GM19452 (cell line): ENCODE measurements at regions not wholly inside any gene's neighbourhood (a gene's known extent, or its start where the extent isn't known, plus 50 kb on each side); places are given as distances from the start of the nearest gene placed in this dataset.
"Not testable (repeated sequence)": the region's sequence is repeated elsewhere in the genome, so short reads cannot be mapped to it uniquely, and the experiment has no call there.

ENCODE experiments used
- ATAC-seq: cut with Tn5 transposase; IDR thresholded peaks from one replicate; pipeline ENCODE4 v1.9.1; 2021; ENCODE audit not compliant: unreplicated experiment

GRCh38 chr5:17817990-17818389, 183.7 kb downstream of the TAF11L14 start:
- no peak for ATAC-seq

DNA sequence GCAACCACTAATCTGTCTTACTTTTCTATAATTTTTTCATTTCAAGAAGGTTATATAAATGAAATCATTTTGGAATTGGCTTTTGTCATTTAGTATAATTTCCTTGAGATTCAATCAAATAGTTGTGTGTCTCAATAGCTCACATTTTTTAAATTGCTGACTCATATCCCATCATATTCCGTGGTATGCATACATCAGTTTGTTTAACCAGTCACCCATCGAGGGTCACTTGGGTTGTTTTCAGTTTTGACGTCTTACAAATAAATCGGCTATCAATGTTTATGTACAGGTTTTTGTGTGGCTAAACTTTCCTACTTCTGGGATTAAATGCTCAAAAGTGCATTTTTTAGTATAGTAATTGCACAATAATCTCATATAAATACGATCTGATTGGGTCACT, 185.5 kb downstream of the TAF11L14 start:
- ATAC-seq, result no peak

- ATAC-seq, result no peak
These were observed 194.4 kb downstream of the TAF11L14 start for GRCh38 chr5:17828681-17829080.

- ATAC-seq, result no peak
These were observed 195.2 kb downstream of the TAF11L14 start for GRCh38 chr5:17829456-17829855.

DNA sequence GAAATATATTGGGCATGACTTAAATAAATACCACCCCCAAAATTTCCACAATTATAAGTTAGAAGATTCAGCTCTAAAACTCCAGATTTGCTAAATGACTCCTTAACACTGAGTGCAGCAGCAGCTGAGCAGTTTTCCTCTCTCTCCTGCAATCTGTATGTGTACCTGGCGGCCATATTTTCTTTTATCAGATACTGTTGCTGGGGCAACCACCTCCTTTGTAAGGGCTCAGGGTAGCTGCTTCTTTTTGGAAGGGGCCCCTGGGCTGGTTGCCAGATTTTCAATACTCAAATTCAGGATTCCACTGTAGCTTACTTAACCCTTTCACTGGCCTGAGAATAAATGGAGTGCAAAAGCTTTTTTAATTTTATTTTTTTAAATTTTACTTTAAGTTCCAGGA, 197.0 kb downstream of the TAF11L14 start:
- no peak for ATAC-seq

- ATAC-seq, result no peak
These were observed 198.9 kb downstream of the TAF11L14 start for GRCh38 chr5:17832949-17833745.

GRCh38 chr5:17837757-17838156, 203.5 kb downstream of the TAF11L14 start:
- ATAC-seq, result no peak

GRCh38 chr5:17838469-17838868, 204.2 kb downstream of the TAF11L14 start:
- ATAC-seq, result no peak

DNA sequence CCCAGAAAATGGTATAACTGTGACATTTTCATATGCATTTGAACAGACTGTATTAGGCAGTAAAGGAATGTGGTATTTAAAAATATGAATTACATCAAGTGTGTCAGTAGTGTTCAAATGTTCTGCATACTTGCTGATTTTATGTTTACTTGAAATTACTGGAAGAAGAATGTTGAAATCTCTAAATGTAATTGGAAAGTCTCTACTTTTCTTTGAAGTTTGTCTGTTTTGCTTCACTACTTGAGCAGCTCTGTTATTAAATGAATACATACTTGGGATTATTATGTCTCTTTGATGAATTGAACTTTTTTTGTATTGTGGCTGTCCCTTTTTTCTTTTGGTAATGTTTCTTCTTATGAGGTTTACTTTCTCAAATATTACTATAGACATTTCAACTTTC, 205.6 kb downstream of the TAF11L14 start:
- ATAC-seq, result no peak

DNA sequence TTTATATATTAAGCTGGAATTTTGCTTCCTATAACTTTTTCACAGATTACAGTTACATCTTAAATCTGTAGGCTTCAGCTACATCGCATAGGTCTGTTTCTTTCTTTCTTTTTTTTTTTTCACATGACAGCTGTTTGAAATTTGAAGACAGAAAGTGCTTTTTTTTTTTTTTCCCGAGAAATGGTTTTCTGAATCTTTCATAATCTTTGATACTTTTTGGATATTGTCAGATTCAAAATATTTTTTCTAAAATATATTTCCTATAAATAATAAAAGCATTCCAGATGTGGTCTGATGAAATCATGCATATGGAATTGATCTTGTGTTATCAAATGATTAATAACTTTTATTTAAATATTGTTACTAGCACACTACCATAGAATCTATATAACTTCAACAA, 212.2 kb downstream of the TAF11L14 start:
- ATAC-seq, result no peak

DNA sequence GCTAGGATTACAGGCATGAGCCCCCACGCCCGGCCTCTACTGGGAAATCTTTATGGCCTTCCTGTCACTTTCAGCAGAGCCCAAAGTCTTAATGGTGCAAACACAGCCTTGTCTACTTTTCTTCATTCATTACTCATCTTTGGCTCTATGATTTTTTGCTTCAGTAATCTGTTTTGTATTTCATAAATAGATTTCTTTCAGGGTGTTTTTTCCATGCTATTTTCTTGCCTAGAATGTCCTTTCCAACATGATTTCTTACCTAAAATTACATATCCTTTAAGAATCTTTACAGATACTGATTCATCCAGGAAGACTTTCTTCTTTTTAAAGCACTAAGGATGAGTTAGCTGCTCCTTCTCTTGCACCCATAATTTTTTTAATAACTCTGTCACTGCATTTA, 213.0 kb downstream of the TAF11L14 start:
- ATAC-seq, result no peak

DNA sequence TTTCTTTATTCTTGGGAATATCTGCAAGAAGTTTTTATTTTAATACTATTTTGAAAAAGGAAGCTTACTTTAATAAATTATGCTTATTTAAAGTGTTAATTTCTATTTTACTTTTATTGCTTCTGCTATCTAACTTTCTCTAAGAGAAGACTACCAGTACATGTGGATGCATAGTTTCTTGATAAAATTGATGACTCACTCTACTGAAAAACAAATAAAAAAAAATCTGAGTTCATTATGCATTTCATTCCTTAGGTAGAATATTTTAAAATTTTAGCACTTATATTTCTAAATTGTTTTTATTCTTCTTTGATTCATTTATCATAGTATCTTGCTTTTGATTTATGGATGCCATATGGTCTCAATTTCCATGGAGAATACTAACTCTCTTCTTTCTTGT, 217.9 kb downstream of the TAF11L14 start:
- no peak for ATAC-seq

DNA sequence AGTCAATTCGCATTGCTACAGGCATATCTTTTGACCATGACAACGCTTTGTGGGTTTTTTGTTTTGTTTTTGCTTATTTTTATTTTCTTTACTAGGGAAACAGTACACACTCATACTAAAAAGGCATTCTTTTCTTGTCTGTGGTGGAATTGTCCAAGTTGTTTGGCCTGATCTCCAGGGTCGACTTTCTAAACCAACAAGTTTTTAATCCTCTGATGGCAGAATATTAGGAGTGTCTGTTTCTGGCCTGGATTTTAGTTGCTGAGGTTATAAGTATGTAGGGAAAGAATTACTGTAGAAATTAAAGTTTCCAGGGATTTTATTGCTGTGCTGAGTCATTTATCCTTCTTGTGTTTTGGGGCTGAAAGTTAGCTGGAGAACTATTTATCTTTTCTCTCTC, 218.5 kb downstream of the TAF11L14 start:
- ATAC-seq, result no peak

DNA sequence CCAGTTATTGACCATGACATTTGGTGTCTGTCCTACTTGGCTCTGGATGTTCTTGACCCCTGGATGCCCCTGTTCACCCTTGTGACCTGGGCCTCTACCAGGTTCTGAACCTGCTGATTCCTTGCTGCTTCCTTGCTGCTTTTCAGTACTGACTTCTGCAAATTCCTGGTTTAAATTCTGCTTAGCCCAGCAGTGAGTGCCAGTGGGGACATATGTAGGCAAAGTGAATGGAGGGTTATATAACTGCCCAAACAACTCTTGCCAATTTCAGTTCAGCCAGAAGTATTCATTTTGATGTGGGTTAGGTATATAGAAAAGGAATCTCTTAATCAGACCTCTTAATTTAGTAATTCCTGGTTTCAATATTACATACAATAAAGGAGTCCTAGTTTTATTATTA, 220.6 kb downstream of the TAF11L14 start:
- ATAC-seq, result no peak

GRCh38 chr5:17860660-17861315, 226.5 kb downstream of the TAF11L14 start:
- no peak for ATAC-seq

GRCh38 chr5:17864903-17865302, 230.6 kb downstream of the TAF11L14 start:
- ATAC-seq, result not testable (repeated sequence)

DNA sequence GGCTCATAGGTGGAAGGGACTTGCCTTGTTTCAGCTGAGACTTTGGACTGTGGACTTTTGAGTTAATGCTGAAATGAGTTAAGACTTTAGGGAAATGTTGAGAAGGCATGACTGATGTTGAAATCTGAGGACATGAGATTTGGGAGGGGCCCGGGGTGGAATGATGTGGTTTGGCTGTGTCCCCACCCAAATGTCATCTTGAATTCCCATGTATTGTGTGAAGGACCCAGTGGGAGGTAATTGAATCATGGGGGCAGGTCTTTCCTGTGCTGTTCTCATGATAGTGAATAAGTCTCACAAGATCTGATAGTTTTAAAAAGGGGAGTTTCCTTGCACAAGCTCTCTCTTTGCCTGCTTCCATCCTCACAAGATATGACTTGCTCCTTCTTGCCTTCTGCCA, 231.7 kb downstream of the TAF11L14 start:
- ATAC-seq, result not testable (repeated sequence)

DNA sequence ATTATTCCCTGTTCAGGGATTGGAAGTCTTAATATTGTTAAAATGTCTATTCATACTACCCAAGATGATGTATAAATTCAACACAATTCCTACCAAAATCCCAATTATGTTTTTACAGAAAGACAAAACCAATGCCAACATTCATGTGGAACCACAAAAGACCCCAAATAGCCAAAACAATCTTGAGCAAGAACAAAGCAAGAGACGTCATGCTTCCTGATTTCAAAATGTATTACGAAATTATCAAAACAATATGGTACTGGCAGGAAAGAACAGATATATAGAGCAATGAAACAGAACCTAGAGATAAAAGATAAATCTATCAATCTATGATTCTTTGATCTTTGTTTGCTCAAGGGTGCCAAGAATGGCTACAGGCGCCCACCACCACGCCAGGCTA, 237.9 kb downstream of the TAF11L14 start:
- no peak for ATAC-seq

GRCh38 chr5:17878541-17878940, 244.3 kb downstream of the TAF11L14 start:
- no peak for ATAC-seq

DNA sequence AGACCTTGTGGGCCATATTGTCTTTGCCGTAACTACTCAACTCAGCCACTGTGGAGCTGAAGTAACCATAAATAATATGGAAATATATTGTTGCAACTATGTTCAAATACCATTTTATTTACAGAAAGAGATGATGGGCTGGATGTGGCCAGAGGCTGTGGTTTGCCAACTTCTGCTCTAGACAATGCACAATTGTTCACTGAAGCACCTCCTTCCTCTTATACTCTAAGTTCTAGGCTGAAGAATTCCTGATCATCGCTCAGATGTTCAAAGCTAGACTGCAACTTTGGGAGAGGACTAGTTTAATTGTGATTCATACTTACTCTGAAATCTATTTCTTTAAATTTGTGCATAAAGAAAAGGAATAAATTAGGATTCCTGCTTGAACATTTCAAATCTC, 245.0 kb downstream of the TAF11L14 start:
- no peak for ATAC-seq

GRCh38 chr5:17880869-17881268, 246.6 kb downstream of the TAF11L14 start:
- ATAC-seq, result no peak

DNA sequence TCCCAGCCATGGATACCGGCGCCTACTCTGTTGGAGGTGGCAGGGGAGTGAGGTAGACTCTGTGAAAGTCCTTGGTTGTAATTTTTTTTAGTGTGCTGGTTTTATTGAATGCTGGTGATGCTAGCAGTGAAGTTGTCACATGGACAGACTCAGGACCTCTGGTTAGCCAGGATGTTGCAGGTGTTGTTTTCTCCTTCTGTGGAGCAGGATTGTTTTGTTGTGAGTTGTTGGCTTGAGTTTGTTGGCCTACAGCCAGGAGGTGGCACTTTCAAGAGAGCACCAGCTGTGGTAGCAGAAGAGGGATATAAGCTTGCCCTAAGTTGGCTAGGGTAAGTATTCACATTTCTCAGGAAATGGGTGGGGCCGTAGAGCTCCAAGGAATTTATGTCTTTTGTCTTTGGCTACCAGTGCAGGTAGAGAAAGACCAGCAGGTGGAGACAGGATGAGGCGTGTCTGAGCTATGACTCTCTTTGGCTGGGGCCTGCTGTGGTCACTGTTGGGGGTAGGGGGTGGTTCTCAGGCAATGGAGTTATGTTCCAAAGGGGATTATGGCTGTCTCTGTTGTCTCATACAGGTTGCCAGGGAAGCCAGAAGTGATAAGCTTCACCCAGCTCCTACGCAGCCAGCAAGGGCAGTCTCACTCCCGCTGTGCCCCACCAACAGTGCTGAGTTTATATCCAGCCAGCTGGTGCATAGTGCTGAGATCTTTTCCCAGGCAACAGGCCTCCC, 248.7 kb downstream of the TAF11L14 start:
- no peak for ATAC-seq
